ENCODE measurements at regions not wholly inside any gene's neighbourhood (a gene's known extent, or its start where the extent isn't known, plus 50 kb on each side); places are given as distances from the start of the nearest gene placed in this dataset.

- no peaks in the 10 kb centered on the region for H3K27me3 ChIP-seq
- no peak overlapping the region for H3K4me3 ChIP-seq
- no peak overlapping the region for H3K27ac ChIP-seq
- intact Hi-C loops (cut with DNase I), result no loop called here
- no peak for DNase-seq
- H3K36me3 ChIP-seq, result no peaks in the 10 kb centered on the region
- no peaks in the 10 kb centered on the region for H3K4me1 ChIP-seq
- no peak for ATAC-seq
- no peak for TF ChIP-seq CTCF (IDR thresholded peaks at IDR 0.05)
- H3K9me3 ChIP-seq, result no peaks in the 10 kb centered on the region
These were observed 578.7 kb downstream of the DIAPH3 start for GRCh38 chr13:59584761-59585670.

- H3K27ac ChIP-seq, result no peak overlapping the region
- no peak for TF ChIP-seq CTCF (IDR thresholded peaks at IDR 0.05)
- no peaks in the 10 kb centered on the region for H3K36me3 ChIP-seq
- ATAC-seq, result no peak
- no peak for DNase-seq
- no peaks in the 10 kb centered on the region for H3K9me3 ChIP-seq
- no peak overlapping the region for H3K4me3 ChIP-seq
- H3K27me3 ChIP-seq, result no peaks in the 10 kb centered on the region
- intact Hi-C loops (cut with DNase I), result no loop called here
- H3K4me1 ChIP-seq, result no peaks in the 10 kb centered on the region
These were observed 576.7 kb downstream of the DIAPH3 start for GRCh38 chr13:59587030-59587429.

- H3K9me3 ChIP-seq, result no peaks in the 10 kb centered on the region
- no peaks in the 10 kb centered on the region for H3K27me3 ChIP-seq
- H3K27ac ChIP-seq, result no peak overlapping the region
- no peaks in the 10 kb centered on the region for H3K4me1 ChIP-seq
- no peak for DNase-seq
- no peak for ATAC-seq
- no peak for TF ChIP-seq CTCF (IDR thresholded peaks at IDR 0.05)
- H3K36me3 ChIP-seq, result no peaks in the 10 kb centered on the region
- H3K4me3 ChIP-seq, result no peak overlapping the region
- intact Hi-C loops (cut with DNase I), result no loop called here
These were observed 575.6 kb downstream of the DIAPH3 start for GRCh38 chr13:59587971-59588716.

- no peaks in the 10 kb centered on the region for H3K4me1 ChIP-seq
- no peaks in the 10 kb centered on the region for H3K27me3 ChIP-seq
- H3K36me3 ChIP-seq, result no peaks in the 10 kb centered on the region
- ATAC-seq (no peak), DNase-seq (no peak)
- intact Hi-C loops (cut with DNase I), result no loop called here
- no peaks in the 10 kb centered on the region for H3K9me3 ChIP-seq
- TF ChIP-seq CTCF (IDR thresholded peaks at IDR 0.05), result no peak
- H3K27ac ChIP-seq, result no peak overlapping the region
- no peak overlapping the region for H3K4me3 ChIP-seq
These were observed 575.0 kb downstream of the DIAPH3 start for GRCh38 chr13:59588717-59589067.

- no peak for DNase-seq
- H3K27ac ChIP-seq, result no peak overlapping the region
- H3K27me3 ChIP-seq, result no peaks in the 10 kb centered on the region
- H3K36me3 ChIP-seq, result no peaks in the 10 kb centered on the region
- no peak for ATAC-seq
- H3K4me3 ChIP-seq, result no peak overlapping the region
- intact Hi-C loops (cut with DNase I), result no loop called here
- peaks cover 5% of the 10 kb centered on the region for H3K9me3 ChIP-seq
- no peak for TF ChIP-seq CTCF (IDR thresholded peaks at IDR 0.05)
- no peaks in the 10 kb centered on the region for H3K4me1 ChIP-seq
These were observed 561.7 kb downstream of the DIAPH3 start for GRCh38 chr13:59601993-59602392.

All from upper lobe of right lung (tissue), 1 donor.